Gastroesophageal sphincter (tissue), 3 donors: ENCODE measurements at regions not wholly inside any gene's neighbourhood (a gene's known extent, or its start where the extent isn't known, plus 50 kb on each side); places are given as distances from the start of the nearest gene placed in this dataset.

Experiments used
- POLR2A ChIP-seq, 2 donors: fragments of 450-650 bp; IDR thresholded peaks; one replicate each; pipeline ENCODE4 v1.6.1; 2017; ENCODE audit warnings: antibody characterized with exemption in 2 of 2, mild to moderate bottlenecking in 2 of 2, moderate library complexity in 1 of 2
- TF ChIP-seq, protein P1 (sequence below), 4 experiments: fragments of 200-600 bp in 2 of 4; fragments of 450-650 bp in 2 of 4; sonication (generic) in 1 of 4; IDR thresholded peaks; one replicate each; pipeline ENCODE4 v1.5.1; 2017 to 2019; ENCODE audit warnings: antibody characterized with exemption in 4 of 4, mild to moderate bottlenecking in 2 of 4, moderate library complexity in 2 of 4

DNA sequence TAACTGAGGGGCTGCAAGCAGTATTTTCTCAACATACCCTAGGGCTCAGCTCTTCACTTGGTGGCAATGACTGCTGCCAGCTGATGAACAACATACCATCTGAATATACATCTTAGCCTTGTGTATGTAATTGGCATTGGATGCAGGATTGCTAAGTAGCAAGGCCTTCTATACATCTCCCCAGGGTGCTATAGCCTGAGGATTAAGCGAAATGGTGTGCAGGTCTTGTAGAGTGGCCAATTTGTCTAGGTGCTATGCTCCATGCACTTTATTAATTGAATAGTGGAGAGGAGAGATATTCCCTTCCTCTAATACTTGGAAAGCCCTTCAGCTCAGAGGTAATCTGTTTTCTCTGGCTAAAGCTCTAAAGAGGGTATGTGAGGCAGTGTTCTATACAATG lies 71.9 kb downstream of the KIF2B start:
- TF ChIP-seq POLR2A (IDR thresholded peaks at IDR 0.05): no peak
- TF ChIP-seq, protein P1, sequence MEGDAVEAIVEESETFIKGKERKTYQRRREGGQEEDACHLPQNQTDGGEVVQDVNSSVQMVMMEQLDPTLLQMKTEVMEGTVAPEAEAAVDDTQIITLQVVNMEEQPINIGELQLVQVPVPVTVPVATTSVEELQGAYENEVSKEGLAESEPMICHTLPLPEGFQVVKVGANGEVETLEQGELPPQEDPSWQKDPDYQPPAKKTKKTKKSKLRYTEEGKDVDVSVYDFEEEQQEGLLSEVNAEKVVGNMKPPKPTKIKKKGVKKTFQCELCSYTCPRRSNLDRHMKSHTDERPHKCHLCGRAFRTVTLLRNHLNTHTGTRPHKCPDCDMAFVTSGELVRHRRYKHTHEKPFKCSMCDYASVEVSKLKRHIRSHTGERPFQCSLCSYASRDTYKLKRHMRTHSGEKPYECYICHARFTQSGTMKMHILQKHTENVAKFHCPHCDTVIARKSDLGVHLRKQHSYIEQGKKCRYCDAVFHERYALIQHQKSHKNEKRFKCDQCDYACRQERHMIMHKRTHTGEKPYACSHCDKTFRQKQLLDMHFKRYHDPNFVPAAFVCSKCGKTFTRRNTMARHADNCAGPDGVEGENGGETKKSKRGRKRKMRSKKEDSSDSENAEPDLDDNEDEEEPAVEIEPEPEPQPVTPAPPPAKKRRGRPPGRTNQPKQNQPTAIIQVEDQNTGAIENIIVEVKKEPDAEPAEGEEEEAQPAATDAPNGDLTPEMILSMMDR (IDR thresholded peaks at IDR 0.05): no peak
